Activated naive CD4-positive, alpha-beta T cell treated with anti-CD3 and anti-CD28 coated beads, Interleukin-2, amount 50 U/mL, for 16 hours (primary cell): ENCODE measurements at regions not wholly inside any gene's neighbourhood (a gene's known extent, or its start where the extent isn't known, plus 50 kb on each side); places are given as distances from the start of the nearest gene placed in this dataset.
"Not testable (repeated sequence)": the region's sequence is repeated elsewhere in the genome, so short reads cannot be mapped to it uniquely, and the experiment has no call there.

Experiments
- DNase-seq: peaks from one replicate; pipeline ENCODE4 v3.0.0-alpha.2; 2020

- DNase-seq, result no peak
Measured at GRCh38 chr3:135559802-135560201, 405.7 kb upstream of the PPP2R3A start.

DNA sequence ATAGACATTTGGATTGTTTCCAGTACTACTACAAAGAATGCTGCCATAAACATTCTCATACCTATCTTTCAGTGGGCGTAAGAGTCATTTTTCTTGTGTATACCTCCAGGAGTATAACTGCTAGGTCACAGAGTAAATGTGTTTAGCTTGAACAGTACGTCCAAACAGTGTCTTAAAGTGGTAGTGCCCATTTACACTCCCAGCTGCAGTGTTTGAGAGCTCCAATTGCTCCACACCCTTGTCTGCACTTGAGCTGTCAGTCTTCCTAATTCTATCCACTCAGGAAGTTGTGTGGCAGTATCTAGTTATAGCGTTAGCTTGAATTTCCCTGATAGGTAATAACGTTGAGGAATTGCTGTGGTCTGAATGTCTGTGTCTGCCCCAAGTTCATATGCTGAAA, 404.7 kb upstream of the PPP2R3A start:
- DNase-seq, result no peak

DNA sequence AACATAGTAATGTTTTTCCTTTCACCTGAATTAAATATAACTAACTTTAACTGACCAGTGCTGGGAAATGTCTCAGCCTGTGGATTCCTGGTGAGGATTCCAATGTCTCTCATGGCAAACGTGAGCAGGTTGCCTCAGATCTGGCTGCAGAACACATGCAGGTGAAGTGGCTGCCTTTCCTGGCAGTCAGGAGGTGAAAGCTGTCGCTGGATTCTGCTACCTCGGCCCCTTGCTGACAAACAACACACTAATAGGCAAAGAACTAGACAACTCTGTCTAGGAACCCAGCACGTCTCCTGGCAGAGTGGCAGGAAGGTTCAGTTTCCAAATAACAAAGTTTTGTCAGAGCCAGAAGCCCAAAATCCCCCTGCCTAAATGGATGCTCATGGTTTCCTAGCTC, 400.8 kb upstream of the PPP2R3A start:
- no peak for DNase-seq

GRCh38 chr3:135565546-135565945, 400.0 kb upstream of the PPP2R3A start:
- no peak for DNase-seq

DNA sequence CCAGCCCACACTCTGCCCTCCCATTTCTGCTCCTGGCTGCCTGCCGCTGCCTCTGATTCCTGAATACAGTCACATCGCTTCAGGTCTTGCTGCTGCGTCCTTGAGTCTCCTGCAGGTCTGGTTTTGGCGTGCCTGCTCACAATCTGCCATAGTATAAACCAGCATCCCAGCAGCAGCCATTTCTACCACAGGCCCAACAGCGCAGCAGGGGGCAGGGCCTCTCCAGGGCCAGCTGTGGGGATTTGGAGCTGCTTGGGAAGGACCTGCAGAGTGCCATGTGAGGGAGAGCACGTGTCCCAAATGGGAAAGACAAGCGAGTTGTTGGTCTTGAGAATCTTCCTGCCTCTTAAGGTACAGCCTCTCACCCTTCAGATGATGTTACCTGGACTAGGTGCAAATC, 398.3 kb upstream of the PPP2R3A start:
- no peak for DNase-seq

DNA sequence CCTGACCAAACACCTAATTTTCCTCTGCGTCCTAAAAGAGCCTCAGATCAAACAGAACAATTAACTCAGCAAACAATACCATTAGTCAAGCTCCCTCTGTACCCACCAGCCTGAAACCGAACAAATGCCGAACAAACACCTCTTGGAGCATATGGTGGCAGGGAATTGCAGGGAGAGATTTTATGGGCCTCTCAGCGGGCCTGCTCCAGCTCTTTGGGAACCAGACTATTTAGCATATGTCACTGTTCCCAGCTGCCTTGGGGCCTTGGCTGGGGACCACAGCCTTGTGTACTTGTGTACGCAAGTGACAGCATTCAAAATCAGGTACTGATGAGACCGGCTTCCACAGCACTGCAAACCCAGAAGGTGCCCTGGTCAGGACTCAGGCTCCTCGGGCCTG, 388.8 kb upstream of the PPP2R3A start:
- no peak for DNase-seq

- no peak for DNase-seq
Measured at GRCh38 chr3:135581806-135582205, 383.7 kb upstream of the PPP2R3A start.

- no peak for DNase-seq
Measured at GRCh38 chr3:135582800-135583199, 382.7 kb upstream of the PPP2R3A start.

DNA sequence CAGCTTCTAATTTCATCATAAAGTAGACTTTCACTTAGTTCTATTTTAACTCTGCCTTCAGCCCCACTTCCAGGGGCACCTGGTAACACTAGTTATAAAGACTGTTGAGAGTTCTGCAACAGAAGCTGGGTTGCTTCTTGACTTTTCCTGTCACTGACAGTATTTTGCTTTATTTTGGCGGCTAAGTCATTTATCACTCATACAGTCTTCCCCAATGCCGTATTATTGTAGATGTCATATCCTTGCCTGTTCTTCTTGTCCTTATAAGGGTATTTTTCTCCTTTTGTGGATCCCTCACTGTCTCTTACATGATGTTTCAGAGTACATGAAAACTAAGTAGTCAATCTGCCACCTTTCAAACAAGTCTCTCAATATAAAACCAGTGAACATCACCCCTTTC, 369.0 kb upstream of the PPP2R3A start:
- DNase-seq, result no peak

DNA sequence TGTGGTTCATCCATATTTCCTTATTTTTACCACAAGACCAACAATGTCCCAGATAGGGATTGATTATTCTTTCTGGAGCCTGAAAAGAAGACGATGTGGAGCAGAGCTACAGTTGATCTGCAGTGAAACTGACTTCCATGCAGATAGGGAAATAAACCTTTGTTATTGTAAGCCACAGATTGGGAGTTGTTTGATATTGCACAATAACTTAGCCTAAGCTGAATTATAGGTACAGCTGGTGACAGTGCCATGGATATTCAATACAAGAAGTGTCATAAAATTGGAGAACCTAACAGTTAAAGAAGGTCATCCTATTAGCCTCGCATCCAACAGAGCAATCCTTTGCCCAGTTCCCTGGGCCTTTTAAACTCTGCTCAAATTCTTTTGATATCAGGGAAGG, 367.7 kb upstream of the PPP2R3A start:
- DNase-seq, result no peak

DNA sequence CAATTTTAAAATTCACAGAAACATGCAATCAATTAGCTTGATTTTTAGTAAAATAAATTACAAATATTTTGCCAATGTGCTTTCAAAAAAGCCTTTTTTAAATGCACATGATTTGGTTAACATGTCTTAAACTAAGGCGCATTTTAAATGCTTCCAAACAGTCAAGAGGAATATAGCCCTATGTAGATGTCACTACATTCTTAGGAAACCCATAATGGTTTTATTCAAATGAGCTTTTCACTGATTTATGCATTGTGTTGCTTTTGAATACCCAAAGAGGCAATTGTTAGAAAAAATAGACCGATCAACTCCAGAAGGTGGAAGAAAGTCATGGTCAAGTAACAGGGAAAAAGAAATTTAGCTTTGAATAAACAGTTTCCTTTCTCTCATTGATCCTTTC, 366.9 kb upstream of the PPP2R3A start:
- DNase-seq, result no peak

DNA sequence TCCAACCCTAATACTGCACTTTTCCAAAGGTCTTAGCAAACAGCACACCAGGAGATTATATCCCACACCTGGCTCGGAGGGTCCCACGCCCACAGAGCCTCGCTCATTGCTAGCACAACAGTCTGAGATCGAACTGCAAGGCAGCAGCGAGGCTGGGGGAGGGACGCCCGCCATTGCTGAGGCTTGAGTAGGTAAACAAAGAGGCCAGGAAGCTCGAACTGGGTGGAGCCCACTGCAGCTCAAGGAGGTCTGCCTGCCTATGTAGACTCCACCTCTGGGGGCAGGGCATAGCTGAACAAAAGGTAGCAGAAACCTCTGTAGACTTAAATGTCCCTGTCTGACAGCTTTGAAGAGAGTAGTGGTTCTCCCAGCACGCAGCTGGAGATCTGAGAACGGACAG, 361.0 kb upstream of the PPP2R3A start:
- not testable (repeated sequence) for DNase-seq

DNA sequence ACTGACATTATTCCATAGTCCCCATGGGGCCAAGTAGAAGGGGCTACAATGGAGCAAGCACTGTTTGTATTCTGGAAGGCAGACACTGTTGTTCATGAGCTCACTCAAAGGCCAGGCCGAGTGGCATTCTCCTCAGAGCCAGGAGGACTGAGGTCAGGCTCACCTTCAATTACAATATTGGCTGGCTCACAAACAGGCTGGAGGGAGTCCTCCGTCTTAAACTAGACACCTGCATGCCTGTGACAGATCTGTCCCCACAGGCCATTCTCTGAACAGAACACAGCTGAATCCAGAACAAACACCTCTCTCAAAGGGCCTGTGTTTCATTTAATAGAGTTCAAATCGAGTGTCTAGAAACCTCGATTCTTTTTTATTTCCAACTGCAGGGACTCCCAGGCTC, 347.4 kb upstream of the PPP2R3A start:
- no peak for DNase-seq

- DNase-seq, result no peak
Measured at GRCh38 chr3:135621184-135621920, 344.2 kb upstream of the PPP2R3A start.

DNA sequence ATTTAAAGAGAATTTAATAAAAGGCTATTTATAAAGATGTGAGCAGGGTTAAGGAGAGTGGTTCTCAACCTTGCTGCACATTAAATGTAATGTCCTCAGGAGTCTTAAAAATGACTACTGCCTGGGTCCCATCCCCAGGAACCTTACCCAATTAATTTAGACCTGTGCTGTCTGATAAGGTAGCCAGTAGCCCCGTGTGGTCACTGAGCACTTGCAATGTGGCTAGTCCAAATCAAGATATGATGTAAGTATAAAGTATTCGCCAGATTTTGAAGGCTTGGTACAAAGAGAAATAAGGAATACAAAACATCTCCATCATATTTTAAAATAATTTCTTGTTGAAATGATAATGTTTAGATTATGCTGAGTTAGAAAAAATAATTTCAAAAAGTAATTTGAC, 343.3 kb upstream of the PPP2R3A start:
- DNase-seq, result no peak

- no peak for DNase-seq
Measured at GRCh38 chr3:135622656-135623055, 342.9 kb upstream of the PPP2R3A start.

- DNase-seq, result no peak
Measured at GRCh38 chr3:135623558-135623957, 342.0 kb upstream of the PPP2R3A start.

GRCh38 chr3:135627057-135627456, 338.5 kb upstream of the PPP2R3A start:
- no peak for DNase-seq

GRCh38 chr3:135629701-135630408, 335.7 kb upstream of the PPP2R3A start:
- DNase-seq, result no peak

DNA sequence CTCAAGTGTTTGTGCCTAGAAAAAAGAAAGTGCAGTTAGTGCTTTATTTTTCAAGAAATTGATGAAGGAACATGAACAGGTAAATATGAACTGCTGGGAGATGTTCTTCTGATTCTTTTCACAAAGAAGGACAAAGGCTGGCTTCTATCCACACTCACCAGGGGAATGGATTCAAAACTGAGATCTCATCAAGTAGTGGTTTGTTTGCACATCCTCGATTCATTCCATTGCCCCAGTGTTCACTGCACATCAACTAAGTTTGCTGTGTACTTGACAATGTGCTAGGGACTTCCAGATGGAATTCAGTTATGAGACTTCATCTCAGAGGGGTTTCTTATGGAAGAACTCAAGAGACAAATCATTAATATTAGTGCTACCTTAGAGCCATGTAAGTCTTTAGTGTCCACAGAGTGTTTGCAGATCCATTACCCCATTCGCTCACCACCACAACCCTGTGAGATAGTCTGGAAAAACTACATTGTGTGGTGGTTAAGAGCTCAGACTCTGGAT, 332.9 kb upstream of the PPP2R3A start:
- no peak for DNase-seq

DNA sequence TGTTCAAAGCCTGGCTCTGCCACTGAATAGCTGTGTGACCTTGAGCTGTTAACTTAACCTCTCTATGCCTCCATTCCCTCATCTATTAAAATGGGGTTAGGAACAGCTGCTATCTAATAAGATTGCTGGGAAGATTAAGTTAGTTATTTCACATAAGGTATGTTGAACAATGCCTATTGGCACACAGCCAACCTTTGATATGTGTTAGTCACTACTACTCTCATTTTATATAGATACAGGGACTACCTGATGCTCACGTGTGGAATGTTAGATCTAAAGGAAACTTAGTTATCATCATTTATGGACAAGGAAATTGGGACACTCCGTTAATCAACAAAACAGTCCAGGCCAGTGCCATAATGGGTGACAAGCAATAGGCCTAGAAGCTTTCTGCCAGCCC, 332.4 kb upstream of the PPP2R3A start:
- DNase-seq, result no peak

GRCh38 chr3:135636596-135636995, 328.9 kb upstream of the PPP2R3A start:
- no peak for DNase-seq

DNA sequence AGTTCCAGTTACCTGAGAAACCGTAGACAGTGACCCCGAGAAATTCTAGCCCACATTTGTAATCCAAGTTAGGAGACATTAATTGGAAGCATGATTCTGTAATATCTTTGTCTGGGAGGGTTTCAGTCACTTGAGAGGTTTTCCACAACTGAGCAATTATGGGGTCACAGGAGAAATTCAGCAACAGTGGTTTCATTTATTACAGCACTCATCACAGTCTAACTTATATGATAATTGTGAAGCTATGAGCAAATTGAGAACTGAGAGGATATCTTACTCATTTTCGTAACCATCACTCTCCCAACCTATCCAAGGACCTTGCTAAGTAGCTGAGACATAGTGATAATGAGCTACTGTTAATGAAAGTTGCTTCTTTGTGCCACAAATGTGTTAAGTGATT, 328.5 kb upstream of the PPP2R3A start:
- no peak for DNase-seq

DNA sequence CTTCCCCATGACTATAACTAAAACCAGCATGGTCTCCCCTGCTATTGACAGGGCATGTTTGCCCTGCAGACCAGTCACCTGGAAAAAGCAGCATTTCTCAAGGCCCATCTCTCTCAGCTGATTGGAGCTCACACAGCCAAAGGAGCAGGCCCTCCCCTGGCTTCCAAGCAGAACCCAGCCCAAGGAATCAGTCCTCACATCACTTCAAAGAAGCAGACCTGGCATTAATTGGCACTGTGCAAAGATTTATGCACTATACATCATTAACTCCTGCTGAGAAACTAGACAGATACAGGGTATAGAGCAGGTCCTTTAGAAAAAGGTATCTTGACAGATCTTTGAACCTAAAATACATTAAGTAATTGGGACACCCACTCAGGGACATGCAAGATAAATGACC, 323.8 kb upstream of the PPP2R3A start:
- DNase-seq, result no peak

GRCh38 chr3:135645541-135645940, 320.0 kb upstream of the PPP2R3A start:
- no peak for DNase-seq
